GM23338 (cell line): ENCODE measurements at regions not wholly inside any gene's neighbourhood (a gene's known extent, or its start where the extent isn't known, plus 50 kb on each side); places are given as distances from the start of the nearest gene placed in this dataset.

Experiments used
- ATAC-seq: fragments of 200-7000 bp; cut with Tn5 transposase; 3 replicates; pipeline ENCODE4 v1.9.1; 2020
- DNase-seq: peaks from one replicate; pipeline ENCODE4 v3.0.0-alpha.2; 2015; ENCODE audit warnings: low spot score
- H2AFZ ChIP-seq: fragments of 200-600 bp; sonication (generic); 2 replicates; pipeline ENCODE4 v1.8.0; 2016; ENCODE audit warnings: antibody characterized with exemption, mild to moderate bottlenecking, moderate library complexity
- H3F3A ChIP-seq: fragments of 200-600 bp; sonication (generic); replicated peaks from 2 replicates; pipeline ENCODE4 v1.8.0; 2017; ENCODE audit warnings: antibody characterized with exemption, mixed run types, low read depth
- H3K27ac ChIP-seq: fragments of 200-600 bp; sonication (generic); 2 replicates; pipeline ENCODE4 v1.6.1; 2016; ENCODE audit warnings: low read depth
- H3K27me3 ChIP-seq: fragments of 200-600 bp; sonication (generic); 2 replicates; pipeline ENCODE4 v1.8.0; 2016; ENCODE audit warnings: mild to moderate bottlenecking, mixed run types, moderate library complexity; ENCODE audit not compliant: insufficient read depth
- H3K36me3 ChIP-seq: fragments of 200-600 bp; sonication (generic); 2 replicates; pipeline ENCODE4 v1.8.0; 2016; ENCODE audit warnings: mild to moderate bottlenecking; ENCODE audit not compliant: insufficient read depth
- H3K4me1 ChIP-seq: fragments of 200-600 bp; sonication (generic); 2 replicates; pipeline ENCODE4 v1.8.0; 2016; ENCODE audit warnings: mild to moderate bottlenecking, moderate library complexity; ENCODE audit not compliant: insufficient read depth
- H3K4me2 ChIP-seq: fragments of 200-600 bp; sonication (generic); 2 replicates; pipeline ENCODE4 v1.7.1; 2017; ENCODE audit warnings: mixed run types
- H3K4me3 ChIP-seq: fragments of 200-600 bp; sonication (generic); 2 replicates; pipeline ENCODE4 v1.6.1; 2016; ENCODE audit warnings: mixed run types
- H3K79me2 ChIP-seq: fragments of 200-600 bp; sonication (generic); replicated peaks from 2 replicates; pipeline ENCODE4 v1.8.0; 2017; ENCODE audit warnings: mild to moderate bottlenecking; ENCODE audit not compliant: insufficient read depth
- H3K9me2 ChIP-seq: fragments of 200-600 bp; sonication (generic); 2 replicates; pipeline ENCODE4 v1.8.0; 2017; ENCODE audit not compliant: insufficient read depth
- H4K20me1 ChIP-seq: fragments of 200-600 bp; sonication (generic); replicated peaks from 2 replicates; pipeline ENCODE4 v1.8.0; 2017; ENCODE audit warnings: mild to moderate bottlenecking; ENCODE audit not compliant: insufficient read depth
- H3K27ac Mint-ChIP-seq: 2 replicates; pipeline ENCODE4 v1.8.0; 2020; ENCODE audit warnings: inconsistent platforms, mild to moderate bottlenecking, moderate library complexity, mixed read lengths
- H3K27me3 Mint-ChIP-seq: 3 replicates; pipeline ENCODE4 v1.8.0; 2022; ENCODE audit warnings: low read depth, mild to moderate bottlenecking, moderate library complexity, mixed read lengths, inconsistent platforms; ENCODE audit not compliant: insufficient read depth, poor library complexity
- H3K36me3 Mint-ChIP-seq: 3 replicates; pipeline ENCODE4 v1.8.0; 2021; ENCODE audit warnings: low read depth, mild to moderate bottlenecking, inconsistent platforms, moderate library complexity, mixed read lengths
- H3K4me1 Mint-ChIP-seq: 3 replicates; pipeline ENCODE4 v1.8.0; 2020; ENCODE audit warnings: mild to moderate bottlenecking, inconsistent platforms, mixed read lengths
- H3K4me3 Mint-ChIP-seq: 3 replicates; pipeline ENCODE4 v1.8.0; 2021; ENCODE audit warnings: moderate library complexity, mild to moderate bottlenecking, inconsistent platforms, mixed read lengths
- H3K9me3 Mint-ChIP-seq: 3 replicates; pipeline ENCODE4 v1.8.0; 2020; ENCODE audit warnings: moderate library complexity, mild to moderate bottlenecking, inconsistent platforms, mixed read lengths
- CREB1 ChIP-seq: fragments of 250-450 bp; sonication (Bioruptor Pico); IDR thresholded peaks from 2 replicates; pipeline ENCODE4 v1.5.0; 2020; ENCODE audit warnings: low read depth, mild to moderate bottlenecking, moderate library complexity
- ETS1 ChIP-seq: IDR thresholded peaks from 2 replicates; pipeline ENCODE4 v1.6.1; 2016; ENCODE audit warnings: antibody characterized with exemption
- EZH2 ChIP-seq: fragments of 200-600 bp; sonication (generic); IDR thresholded peaks from one replicate; pipeline ENCODE4 v1.8.0; 2017; ENCODE audit warnings: antibody characterized with exemption, mild to moderate bottlenecking, low read depth; ENCODE audit not compliant: unreplicated experiment
- EZH2phosphoT487 ChIP-seq: fragments of 200-600 bp; sonication (generic); IDR thresholded peaks from one replicate; pipeline ENCODE4 v1.8.1; 2018; ENCODE audit warnings: antibody characterized with exemption; ENCODE audit not compliant: unreplicated experiment
- JUNB ChIP-seq: IDR thresholded peaks from one replicate; pipeline ENCODE4 v1.6.1; 2016; ENCODE audit warnings: antibody characterized with exemption; ENCODE audit not compliant: unreplicated experiment
- NANOG ChIP-seq: IDR thresholded peaks from 2 replicates; pipeline ENCODE4 v1.6.1; 2016; ENCODE audit warnings: antibody characterized with exemption, borderline replicate concordance
- POLR2AphosphoS5 ChIP-seq: IDR thresholded peaks from 2 replicates; pipeline ENCODE4 v1.6.1; 2016; ENCODE audit warnings: antibody characterized with exemption, low read depth
- STAT1 ChIP-seq: IDR thresholded peaks from one replicate; pipeline ENCODE4 v1.6.1; 2016; ENCODE audit warnings: antibody characterized with exemption; ENCODE audit not compliant: unreplicated experiment
- ZNF331 ChIP-seq: fragments of 250-450 bp; sonication (Bioruptor Pico); IDR thresholded peaks from 2 replicates; pipeline ENCODE4 v1.5.0; 2020; ENCODE audit warnings: low read depth, mild to moderate bottlenecking, moderate library complexity
- TF ChIP-seq, protein P1 (sequence below): IDR thresholded peaks from one replicate; pipeline ENCODE4 v1.6.1; 2018; ENCODE audit warnings: antibody characterized with exemption; ENCODE audit not compliant: unreplicated experiment
- TF ChIP-seq, protein P2 (sequence below): fragments of 250-450 bp; sonication (Bioruptor Pico); IDR thresholded peaks from 2 replicates; pipeline ENCODE4 v1.5.0; 2020; ENCODE audit warnings: mild to moderate bottlenecking, moderate library complexity

GRCh38 chr2:19434413-19434812, 76.0 kb upstream of the OSR1 start:
- H3K9me2 ChIP-seq = peaks cover 4% of the 10 kb centered on the region; the same call in 1 of the 2 replicates
- no peak for TF ChIP-seq CREB1 (CRISPR knock-in tag)
- H3K9me3 Mint-ChIP-seq = no peaks in the 10 kb centered on the region
- H3K36me3 Mint-ChIP-seq = no peaks in the 10 kb centered on the region
- H3K27me3 ChIP-seq = no peaks in the 10 kb centered on the region
- peaks cover 4% of the 10 kb centered on the region; the same call in 1 of the 2 replicates for H3K4me1 ChIP-seq
- no peak overlapping the region for H3K27ac Mint-ChIP-seq
- H3K27ac ChIP-seq = no peak overlapping the region
- no peaks in the 10 kb centered on the region for H3K36me3 ChIP-seq
- H2AFZ ChIP-seq = no peak overlapping the region
- no peak for ATAC-seq
- H3K27me3 Mint-ChIP-seq = peaks cover 3% of the 10 kb centered on the region
- no peak for DNase-seq
- H3F3A ChIP-seq = no peaks in the 10 kb centered on the region
- H3K4me3 Mint-ChIP-seq = no peak overlapping the region
- H3K4me2 ChIP-seq = no peak overlapping the region
- no peaks in the 10 kb centered on the region for H4K20me1 ChIP-seq
- H3K4me3 ChIP-seq = no peak overlapping the region
- H3K79me2 ChIP-seq = no peaks in the 10 kb centered on the region
- H3K4me1 Mint-ChIP-seq = peaks cover 8% of the 10 kb centered on the region

GRCh38 chr2:19426941-19427340, 68.5 kb upstream of the OSR1 start:
- no peak overlapping the region for H2AFZ ChIP-seq
- H3K4me1 ChIP-seq = peaks cover 29% of the 10 kb centered on the region
- H3K27ac ChIP-seq = no peak overlapping the region
- H4K20me1 ChIP-seq = no peaks in the 10 kb centered on the region
- H3K36me3 Mint-ChIP-seq = no peaks in the 10 kb centered on the region
- H3F3A ChIP-seq = no peaks in the 10 kb centered on the region
- H3K27me3 Mint-ChIP-seq = peaks cover 1% of the 10 kb centered on the region
- no peak overlapping the region for H3K4me3 ChIP-seq
- DNase-seq (no peak), ATAC-seq (no peak)
- H3K27ac Mint-ChIP-seq = no peak overlapping the region
- no peaks in the 10 kb centered on the region for H3K9me2 ChIP-seq
- H3K4me2 ChIP-seq = 0 out of 2 replicates have a peak overlapping the region, but pooled peaks have one; percentile 45
- H3K27me3 ChIP-seq = no peaks in the 10 kb centered on the region
- H3K4me1 Mint-ChIP-seq = peaks cover 26% of the 10 kb centered on the region
- no peaks in the 10 kb centered on the region for H3K79me2 ChIP-seq
- H3K4me3 Mint-ChIP-seq = no peak overlapping the region
- no peaks in the 10 kb centered on the region for H3K9me3 Mint-ChIP-seq
- no peaks in the 10 kb centered on the region for H3K36me3 ChIP-seq
- TF ChIP-seq JUNB (no peak), EZH2phosphoT487 (no peak), EZH2 (no peak), ETS1 (no peak), POLR2AphosphoS5 (no peak), NANOG (no peak), ZNF331 (CRISPR knock-in tag) (no peak), STAT1 (no peak)
- TF ChIP-seq, protein P1, sequence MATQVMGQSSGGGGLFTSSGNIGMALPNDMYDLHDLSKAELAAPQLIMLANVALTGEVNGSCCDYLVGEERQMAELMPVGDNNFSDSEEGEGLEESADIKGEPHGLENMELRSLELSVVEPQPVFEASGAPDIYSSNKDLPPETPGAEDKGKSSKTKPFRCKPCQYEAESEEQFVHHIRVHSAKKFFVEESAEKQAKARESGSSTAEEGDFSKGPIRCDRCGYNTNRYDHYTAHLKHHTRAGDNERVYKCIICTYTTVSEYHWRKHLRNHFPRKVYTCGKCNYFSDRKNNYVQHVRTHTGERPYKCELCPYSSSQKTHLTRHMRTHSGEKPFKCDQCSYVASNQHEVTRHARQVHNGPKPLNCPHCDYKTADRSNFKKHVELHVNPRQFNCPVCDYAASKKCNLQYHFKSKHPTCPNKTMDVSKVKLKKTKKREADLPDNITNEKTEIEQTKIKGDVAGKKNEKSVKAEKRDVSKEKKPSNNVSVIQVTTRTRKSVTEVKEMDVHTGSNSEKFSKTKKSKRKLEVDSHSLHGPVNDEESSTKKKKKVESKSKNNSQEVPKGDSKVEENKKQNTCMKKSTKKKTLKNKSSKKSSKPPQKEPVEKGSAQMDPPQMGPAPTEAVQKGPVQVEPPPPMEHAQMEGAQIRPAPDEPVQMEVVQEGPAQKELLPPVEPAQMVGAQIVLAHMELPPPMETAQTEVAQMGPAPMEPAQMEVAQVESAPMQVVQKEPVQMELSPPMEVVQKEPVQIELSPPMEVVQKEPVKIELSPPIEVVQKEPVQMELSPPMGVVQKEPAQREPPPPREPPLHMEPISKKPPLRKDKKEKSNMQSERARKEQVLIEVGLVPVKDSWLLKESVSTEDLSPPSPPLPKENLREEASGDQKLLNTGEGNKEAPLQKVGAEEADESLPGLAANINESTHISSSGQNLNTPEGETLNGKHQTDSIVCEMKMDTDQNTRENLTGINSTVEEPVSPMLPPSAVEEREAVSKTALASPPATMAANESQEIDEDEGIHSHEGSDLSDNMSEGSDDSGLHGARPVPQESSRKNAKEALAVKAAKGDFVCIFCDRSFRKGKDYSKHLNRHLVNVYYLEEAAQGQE = no peak
- TF ChIP-seq, protein P2, sequence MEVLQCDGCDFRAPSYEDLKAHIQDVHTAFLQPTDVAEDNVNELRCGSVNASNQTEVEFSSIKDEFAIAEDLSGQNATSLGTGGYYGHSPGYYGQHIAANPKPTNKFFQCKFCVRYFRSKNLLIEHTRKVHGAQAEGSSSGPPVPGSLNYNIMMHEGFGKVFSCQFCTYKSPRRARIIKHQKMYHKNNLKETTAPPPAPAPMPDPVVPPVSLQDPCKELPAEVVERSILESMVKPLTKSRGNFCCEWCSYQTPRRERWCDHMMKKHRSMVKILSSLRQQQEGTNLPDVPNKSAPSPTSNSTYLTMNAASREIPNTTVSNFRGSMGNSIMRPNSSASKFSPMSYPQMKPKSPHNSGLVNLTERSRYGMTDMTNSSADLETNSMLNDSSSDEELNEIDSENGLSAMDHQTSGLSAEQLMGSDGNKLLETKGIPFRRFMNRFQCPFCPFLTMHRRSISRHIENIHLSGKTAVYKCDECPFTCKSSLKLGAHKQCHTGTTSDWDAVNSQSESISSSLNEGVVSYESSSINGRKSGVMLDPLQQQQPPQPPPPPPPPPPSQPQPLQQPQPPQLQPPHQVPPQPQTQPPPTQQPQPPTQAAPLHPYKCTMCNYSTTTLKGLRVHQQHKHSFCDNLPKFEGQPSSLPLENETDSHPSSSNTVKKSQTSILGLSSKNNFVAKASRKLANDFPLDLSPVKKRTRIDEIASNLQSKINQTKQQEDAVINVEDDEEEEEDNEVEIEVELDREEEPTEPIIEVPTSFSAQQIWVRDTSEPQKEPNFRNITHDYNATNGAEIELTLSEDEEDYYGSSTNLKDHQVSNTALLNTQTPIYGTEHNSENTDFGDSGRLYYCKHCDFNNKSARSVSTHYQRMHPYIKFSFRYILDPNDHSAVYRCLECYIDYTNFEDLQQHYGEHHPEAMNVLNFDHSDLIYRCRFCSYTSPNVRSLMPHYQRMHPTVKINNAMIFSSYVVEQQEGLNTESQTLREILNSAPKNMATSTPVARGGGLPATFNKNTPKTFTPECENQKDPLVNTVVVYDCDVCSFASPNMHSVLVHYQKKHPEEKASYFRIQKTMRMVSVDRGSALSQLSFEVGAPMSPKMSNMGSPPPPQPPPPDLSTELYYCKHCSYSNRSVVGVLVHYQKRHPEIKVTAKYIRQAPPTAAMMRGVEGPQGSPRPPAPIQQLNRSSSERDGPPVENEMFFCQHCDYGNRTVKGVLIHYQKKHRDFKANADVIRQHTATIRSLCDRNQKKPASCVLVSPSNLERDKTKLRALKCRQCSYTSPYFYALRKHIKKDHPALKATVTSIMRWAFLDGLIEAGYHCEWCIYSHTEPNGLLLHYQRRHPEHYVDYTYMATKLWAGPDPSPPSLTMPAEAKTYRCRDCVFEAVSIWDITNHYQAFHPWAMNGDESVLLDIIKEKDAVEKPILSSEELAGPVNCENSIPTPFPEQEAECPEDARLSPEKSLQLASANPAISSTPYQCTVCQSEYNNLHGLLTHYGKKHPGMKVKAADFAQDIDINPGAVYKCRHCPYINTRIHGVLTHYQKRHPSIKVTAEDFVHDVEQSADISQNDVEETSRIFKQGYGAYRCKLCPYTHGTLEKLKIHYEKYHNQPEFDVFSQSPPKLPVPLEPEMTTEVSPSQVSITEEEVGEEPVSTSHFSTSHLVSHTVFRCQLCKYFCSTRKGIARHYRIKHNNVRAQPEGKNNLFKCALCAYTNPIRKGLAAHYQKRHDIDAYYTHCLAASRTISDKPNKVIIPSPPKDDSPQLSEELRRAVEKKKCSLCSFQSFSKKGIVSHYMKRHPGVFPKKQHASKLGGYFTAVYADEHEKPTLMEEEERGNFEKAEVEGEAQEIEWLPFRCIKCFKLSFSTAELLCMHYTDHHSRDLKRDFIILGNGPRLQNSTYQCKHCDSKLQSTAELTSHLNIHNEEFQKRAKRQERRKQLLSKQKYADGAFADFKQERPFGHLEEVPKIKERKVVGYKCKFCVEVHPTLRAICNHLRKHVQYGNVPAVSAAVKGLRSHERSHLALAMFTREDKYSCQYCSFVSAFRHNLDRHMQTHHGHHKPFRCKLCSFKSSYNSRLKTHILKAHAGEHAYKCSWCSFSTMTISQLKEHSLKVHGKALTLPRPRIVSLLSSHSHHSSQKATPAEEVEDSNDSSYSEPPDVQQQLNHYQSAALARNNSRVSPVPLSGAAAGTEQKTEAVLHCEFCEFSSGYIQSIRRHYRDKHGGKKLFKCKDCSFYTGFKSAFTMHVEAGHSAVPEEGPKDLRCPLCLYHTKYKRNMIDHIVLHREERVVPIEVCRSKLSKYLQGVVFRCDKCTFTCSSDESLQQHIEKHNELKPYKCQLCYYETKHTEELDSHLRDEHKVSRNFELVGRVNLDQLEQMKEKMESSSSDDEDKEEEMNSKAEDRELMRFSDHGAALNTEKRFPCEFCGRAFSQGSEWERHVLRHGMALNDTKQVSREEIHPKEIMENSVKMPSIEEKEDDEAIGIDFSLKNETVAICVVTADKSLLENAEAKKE (CRISPR knock-in tag) = no peak
